ENCODE measurements at regions not wholly inside any gene's neighbourhood (a gene's known extent, or its start where the extent isn't known, plus 50 kb on each side); places are given as distances from the start of the nearest gene placed in this dataset.

DNA sequence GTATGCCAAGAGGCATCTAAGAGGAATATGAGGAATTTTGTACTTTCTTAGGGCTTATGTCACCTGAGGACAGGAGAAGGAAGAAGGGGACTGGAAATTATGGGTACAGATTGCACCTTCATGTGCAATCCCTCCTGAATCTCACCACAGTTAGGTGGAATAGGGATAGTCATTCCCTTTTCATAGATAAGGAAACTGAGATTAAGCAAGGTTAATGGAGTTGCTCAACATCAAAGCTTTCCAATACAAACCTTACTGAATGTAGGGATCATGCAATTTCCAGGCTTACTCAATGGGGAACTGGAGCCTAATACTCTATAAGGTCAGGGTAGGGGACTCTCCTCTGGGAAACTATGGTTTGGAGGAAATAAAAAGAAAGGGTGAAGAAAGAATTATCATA, 133.0 kb downstream of the C11orf87 start:
- DNase-seq (ENCODE audit: low read depth) = no peak

DNA sequence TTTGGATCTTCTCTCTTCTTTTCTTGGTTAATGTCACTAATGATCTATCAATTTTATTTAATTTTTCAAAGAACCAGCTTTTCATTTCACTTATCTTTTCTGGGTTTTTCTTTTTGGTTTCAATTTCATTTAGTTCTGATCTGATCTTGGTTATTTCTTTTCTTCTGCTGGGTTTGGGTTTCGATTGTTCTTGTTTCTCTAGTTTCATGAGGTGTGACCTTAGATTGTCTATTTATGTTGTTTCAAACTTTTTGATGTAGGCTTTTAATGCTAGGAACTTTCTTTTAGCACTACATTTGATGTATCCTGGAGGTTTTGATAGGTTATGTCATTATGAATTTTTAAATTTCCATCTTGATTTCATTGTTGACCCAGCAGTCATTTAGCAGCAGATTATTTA, 142.3 kb downstream of the C11orf87 start:
- no peak for DNase-seq (ENCODE audit: low read depth)

DNA sequence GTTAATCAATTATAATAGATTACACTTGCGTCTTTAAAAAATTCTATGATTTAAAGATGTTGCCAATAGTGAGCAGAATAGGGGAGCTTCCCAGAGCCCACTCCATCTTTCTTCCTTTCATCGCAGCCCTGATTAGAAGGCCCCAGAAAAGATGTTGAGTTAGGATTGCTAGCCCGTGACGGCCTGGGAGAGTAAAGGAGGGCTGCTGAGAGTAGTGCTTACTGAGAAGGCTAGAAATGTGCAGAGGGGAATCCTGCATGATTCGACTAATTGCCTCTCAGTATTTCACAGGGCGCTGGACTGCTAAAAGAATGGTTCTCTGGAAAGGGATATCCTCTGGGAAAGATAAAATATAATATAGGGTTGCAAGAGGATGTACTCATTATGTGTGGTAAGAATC, 160.5 kb downstream of the C11orf87 start:
- DNase-seq (ENCODE audit: low read depth) = no peak

DNA sequence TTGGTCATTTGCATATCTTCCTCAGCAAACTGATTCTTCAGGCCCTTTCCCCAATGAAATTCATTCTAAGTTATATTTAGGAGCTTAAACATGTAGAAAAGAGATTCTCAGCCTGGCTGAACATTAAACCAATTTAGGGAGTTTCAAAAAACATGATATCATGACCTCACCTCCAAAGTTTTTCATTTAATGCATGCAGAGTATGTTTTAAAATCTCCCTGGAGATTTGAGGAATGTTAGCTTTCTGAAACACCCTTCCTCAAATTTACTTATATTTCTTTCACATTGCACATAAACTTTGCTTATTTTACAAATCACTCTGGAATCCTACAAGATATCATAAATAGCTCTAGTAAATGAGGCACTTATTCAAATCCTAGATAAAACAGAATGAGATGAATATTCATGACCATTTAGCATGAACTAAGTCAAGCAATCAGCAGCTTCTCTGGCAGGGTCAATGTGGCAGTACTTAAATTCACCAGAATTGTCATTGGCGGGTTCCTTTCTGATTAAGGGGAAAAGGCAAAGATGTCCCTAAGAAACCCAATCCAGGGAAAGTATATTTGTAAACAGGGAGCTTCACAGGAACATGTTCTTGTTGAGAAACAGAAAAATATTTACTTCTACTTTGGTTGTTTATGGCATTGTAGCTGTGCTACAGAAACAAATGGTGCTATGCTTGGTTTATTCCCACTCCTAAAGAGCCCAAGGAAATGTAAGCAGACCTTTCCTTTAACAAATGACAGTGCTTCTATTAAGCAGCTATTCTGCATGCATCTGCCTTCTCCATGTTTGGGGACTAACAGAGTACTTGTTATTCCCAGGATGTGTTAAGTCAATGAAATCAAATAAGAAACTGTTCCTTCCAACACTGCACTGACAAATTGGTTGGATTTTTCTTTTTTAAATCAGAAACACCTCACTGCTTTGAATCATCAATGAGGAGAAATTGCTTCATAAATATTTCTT, 162.3 kb downstream of the C11orf87 start:
- no peak for DNase-seq (ENCODE audit: low read depth)

DNA sequence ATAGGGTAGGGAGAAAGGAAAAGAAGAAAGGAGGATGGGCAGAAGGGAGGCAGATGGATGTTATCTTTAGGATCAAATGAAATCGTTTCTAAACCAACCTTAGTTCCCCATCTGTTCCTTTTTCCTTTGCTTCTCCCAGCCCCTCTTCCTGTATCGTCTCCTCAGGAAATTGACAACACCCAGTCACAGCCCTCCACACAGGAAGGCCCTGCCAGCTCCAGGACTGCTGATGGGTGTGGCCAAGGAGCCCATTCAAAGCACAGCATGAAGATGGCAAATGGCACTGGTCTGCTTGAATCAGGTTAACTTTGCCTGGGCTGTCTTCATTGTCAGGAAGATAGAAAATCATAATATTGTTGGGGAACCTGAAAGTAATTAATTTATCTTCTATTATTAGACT, 164.8 kb downstream of the C11orf87 start:
- DNase-seq (ENCODE audit: low read depth) = no peak

DNA sequence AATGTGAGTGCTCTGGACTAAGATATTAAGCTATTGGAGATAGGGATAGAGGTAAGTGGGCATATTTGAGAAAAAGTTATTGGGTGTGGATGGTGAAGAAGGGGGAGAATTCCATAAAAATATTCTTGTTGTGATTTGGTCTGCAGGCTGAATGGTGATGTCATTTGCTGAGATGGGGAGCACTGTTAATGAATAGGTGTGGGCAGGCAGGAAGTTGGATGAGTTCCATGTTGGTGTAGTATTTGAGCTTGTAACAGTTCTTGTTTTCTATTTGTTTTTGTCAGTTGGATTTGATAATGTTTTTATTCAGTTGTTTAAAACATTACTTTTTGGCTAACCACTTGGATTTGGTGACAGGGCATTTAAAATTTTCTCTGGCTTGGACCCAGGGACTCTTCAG, 168.8 kb downstream of the C11orf87 start:
- no peak for DNase-seq (ENCODE audit: low read depth)

DNA sequence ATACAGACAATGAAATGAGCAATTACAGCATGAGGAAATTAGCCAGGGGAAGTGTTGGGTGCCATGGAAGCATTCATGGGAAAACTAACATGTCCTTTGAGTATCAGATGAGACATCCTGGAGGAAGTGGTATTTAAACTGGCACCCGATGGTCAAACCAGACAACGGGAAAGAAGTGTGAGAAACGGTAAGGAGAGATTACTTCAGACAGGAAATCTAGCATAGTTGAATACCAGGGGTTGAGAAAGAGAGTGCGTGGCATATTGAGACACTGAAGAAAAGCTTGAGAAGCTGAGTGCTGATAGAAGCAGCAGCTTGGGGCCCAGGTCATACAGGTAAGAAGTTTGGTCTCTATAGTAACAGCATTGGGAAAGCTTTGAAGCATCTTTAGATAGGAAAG, 175.3 kb downstream of the C11orf87 start:
- DNase-seq (ENCODE audit: low read depth) = no peak

DNA sequence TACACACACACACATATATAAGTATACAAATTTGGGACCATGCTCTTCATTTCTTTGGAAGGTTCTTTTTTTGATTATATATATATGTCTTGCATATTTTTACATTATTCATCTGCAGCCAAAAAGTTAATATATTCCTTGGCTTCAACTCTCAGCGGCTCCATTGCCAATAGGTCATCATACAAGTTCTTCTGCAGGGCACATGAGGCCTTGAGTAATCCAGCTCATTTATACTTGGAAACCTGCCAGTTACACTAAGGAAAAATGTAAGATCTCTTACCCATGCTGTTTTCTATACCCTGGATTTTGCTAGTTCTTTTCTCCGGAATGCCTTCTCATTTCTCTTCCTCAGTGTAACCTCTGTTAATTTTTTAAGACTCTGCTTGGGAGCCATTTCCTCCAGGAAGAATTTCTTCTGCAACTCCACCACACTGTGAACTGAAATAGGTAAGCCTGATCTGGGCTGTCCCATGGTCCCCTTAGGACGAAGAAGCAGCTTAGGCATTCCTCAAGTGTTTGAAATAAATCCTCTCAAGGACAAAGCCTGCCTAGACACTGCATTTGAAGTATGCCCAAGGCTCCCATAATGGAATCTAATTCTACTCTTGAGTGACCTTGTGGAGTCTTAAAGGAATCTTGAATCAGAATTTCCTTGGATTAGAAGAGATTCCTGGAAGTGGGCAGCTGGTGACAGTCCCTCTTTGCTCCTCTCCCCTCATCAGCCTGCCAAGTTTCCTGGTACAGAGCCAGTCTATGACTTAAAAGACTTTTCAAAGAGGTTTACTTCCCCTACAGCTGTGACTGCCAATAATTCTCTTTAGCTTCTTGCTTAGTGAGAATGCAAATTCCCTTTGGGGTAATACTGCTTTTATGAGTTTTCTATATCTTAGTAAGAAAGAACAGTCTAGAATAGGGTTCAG, 182.8 kb downstream of the C11orf87 start:
- no peak for DNase-seq (ENCODE audit: low read depth)

DNA sequence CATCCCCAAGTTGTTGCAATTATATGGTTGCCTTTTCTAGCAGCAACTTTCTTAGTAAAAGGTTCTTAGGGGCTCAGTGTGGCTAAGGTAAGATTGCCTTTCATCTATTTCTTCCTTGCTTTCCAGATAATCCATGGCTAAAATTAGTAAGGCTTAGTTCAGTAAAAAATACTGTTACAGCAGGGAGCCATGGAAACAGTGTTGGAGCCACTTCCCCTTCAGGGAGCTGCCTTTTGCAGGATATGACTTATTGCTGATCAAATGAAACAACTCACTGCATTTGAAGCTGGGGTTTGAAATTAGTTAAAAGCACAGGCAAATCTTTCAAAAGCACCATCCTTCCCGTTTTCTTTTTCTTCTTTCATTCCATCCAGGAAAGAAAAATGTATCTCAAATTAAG, 184.3 kb downstream of the C11orf87 start:
- no peak for DNase-seq (ENCODE audit: low read depth)

DNA sequence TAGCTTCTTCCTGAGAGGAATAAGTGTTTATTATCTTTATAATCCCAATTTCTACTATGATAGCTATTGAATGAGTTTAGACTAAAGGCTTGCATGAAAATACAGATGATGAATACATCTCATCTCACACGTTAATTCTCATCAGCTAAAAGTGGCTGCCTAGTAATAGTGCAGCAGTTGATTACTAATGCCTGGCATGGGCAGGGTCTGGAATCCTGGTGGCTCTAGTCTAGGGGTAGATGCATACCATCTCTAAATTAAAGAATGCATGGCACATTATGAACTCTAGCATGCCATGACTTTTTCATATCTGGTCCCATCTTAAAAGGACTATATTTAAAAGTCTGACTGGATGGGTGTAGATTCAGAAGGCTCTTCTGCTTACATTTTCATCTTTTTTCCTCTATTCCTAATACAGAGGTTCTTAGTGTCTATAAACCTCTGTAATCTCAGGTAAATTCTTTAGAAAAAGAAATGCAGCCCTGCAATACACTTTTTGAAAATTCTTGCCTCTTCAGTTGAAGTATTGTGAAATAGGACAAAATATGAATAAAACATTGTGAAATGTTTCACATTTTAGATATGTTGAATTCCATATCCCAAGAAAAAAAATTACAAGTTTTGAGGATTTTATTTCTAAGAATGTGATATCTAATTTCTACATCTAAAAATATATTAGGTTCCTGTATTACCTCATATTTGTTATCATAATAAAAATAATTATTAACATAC, 187.6 kb downstream of the C11orf87 start:
- DNase-seq (ENCODE audit: low read depth) = no peak

DNA sequence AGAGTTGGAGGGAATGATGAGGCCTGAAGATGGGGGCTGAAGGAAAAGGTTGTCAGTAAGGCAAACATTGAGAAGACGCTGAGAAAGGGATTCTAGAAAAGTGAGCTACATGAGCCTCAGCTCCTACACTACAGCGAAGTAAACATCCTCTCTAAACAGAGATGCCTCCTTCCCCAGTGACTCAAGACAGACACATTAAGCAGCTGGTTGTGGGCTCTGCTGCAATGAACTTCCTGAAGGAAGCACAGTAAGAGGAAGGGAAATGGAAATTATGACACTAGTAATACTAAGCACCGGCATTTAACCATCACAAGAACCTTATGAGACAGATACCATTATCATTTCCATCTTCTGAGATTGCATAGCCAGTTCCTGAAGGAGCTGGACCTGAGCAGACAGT, 190.5 kb downstream of the C11orf87 start:
- no peak for DNase-seq (ENCODE audit: low read depth)

DNA sequence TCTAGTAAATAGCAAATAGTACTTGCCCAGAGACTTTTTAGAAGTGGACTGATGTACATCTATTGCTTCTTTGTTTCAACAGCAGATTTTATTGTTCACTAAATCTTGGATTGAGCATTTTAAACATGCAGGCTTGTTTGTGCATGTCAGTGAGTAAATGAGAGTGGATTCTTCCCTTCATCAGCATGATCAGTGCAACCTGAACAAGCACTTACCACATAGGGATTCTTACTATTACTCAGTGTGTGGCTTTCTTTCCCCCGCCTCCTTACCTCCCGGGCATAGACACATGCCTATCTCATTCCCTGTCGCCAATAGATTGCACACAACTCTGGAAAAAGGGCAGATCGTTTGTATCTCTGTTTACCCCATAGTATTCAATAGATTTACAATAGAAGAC, 197.5 kb downstream of the C11orf87 start:
- no peak for DNase-seq (ENCODE audit: low read depth)

DNA sequence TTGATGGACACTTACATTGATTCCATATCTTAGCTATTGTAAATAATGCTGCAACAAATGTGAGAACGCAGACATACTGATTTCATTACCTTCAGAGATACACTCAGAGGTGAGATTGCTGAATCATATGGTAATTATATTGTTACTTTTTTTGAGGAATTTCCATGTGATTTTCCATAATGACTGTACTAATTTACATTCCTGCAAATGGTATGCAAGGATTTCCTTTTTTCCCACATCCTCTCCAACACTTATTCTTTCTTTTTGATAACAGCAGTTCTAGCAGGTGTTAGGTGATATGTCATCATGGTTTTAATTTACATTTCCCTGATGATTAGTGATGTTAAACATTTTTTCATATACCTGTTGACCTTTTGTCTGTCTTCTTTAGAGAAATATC, 207.7 kb downstream of the C11orf87 start:
- DNase-seq (ENCODE audit: low read depth) = no peak

DNA sequence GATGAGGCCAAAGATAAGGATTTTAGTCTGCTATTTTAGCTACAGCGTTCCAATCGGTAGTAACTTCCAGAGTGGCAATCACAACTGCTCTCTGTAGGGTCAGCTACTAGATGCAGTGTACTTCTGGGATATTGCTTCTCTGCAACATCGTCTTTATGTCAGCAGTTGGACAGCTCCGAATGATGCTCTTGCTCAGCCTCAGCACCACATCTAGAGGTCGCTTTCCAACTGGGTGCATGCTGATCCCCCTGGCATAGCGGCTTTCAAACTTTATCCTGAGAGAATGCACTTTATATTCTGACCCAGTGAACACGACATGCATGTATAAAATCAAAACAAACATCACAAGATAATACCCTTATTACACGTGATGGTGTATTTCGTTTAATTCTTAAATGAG, 219.6 kb downstream of the C11orf87 start:
- DNase-seq (ENCODE audit: low read depth) = no peak

DNA sequence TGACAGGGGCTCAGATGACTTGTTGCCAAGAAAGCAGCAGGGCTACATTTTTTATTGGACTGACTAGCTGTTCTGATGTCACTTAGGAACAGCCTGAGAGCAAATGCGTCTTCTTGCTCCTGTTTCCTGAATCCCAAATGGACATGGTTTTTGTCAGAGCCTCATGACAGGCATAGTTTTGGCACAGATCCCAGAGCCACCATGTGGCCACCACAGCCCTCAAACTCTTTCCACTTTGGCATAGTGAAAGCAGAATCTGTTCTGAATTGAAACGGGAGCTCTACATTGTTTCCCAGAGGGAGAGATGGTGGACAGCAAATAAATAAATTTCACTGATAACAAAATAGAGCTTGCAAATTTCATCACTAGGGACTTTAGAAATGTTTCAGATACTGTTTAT, 222.2 kb downstream of the C11orf87 start:
- DNase-seq (ENCODE audit: low read depth) = no peak

DNA sequence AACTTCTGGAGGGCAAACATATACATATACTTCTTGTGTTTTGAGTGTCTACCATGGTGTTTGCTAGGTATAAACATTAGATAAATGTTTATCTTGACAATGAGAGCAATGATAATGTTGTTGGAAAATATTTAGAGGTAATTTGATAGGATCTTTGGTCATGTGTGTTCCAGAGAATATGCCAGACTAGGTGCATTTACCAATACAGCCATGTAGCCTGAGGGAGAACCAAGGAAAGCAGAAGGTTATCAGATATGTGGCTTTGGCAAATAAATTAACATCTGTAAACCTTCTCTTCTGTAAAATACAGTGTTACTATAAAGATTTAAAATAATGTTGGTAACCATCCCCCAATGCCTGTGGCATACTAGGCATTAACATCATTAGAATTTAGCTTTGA, 226.8 kb downstream of the C11orf87 start:
- no peak for DNase-seq (ENCODE audit: low read depth)

DNA sequence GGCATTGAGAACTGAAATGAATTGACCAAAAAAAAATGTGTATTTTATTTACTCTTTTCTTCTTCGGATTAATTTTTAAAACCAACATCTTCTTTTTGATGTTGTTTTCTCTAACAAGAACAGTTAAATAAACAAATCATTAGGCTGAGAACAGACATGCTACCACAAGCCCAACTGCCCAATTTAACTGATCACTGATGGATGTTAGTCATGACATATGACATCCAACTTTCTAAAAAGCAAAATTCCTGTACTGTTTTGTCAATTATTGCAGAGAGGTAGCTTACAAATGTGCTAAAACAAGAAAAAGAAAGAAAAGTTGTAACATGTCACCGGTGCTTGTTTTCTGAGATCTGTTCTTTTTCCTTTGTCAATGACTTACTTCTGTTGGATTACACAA, 232.1 kb downstream of the C11orf87 start:
- DNase-seq (ENCODE audit: low read depth) = no peak

DNA sequence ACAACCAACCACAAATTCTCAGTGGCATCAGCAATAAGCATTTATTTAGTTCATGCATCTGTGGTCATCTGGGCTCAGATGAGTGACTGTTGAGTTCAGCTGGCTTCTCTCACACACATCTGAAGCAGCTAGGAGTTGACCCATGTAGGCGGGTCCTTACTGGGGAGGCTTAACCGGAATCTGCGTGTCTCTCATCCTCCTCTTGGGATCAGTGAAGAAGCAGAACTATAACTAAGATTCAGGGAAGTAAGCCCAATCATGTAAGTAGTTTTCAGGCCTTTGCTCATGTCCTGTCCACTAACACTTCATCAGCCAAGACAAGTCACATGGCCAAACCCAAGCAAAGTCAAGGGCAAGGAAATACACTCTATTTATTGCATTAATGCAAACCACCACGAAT, 236.2 kb downstream of the C11orf87 start:
- DNase-seq (ENCODE audit: low read depth) = no peak

DNA sequence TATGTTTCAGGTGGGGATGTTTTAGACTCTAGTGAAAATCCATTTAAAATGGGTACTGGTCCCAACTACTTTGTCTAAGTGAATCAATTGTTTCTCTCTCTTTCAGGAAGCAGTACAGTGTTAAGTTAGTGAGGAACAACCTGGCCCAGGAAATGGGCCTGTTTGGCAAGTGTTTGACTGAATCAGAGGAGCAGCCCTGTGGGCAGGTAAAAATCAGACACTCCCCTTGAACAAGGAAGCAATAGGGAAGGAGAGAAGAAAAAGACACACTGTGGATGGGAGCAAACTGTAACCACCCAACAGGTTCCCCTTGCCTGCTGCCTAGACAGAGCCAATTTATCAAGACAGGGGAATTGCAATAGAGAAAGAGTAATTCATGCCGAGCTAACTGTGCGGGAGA, 245.7 kb downstream of the C11orf87 start:
- DNase-seq (ENCODE audit: low read depth) = no peak

DNA sequence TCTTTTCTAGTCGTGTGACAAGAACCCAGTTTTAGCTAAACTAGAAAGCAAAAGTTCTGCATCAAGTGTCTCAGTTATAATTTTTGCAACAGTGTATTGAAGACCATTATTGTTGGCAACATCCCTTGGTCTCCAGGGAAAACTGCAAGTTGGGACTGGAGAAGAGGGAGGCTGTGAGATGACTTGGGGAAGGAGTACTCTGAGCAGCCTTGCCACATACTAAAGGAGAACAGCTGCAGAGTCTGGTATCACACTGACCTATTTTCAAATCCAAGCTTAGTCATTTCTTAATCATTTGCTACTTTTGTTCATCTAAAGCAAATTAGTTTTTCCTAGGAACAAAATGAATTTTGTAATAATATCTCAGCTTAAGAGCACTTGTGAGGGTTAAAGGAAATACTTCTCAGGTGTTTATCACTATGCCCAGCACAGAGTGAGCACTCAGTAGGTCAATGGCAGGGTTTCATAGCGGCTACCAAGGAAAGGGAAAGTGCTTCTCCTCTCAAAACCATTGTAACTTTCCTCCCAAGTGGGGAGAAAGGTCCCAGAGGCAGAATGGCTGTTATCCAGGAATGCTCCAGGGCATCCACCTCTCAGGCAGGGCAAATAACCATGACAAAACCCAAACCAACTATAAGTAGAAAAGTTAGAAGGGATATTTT, 247.1 kb downstream of the C11orf87 start:
- no peak for DNase-seq (ENCODE audit: low read depth)

DNA sequence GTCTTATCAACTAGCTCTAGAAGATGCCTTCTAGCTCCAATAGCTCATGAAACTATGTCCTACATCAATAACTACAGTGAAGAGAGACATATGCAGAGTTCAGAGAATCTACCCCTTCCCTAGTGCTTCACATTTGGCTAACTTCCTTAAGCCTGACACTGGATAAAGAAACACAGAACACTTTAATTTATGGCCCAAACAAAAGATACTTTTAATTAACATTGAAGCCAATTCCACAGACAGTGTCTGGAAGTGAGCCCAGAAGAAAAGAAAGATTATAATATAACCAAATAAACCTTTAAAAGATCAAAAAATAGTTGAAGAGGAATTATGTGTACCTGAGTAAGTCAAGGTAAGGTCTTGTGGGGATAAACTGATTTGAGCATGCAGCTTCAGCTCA, 255.2 kb downstream of the C11orf87 start:
- no peak for DNase-seq (ENCODE audit: low read depth)

DNA sequence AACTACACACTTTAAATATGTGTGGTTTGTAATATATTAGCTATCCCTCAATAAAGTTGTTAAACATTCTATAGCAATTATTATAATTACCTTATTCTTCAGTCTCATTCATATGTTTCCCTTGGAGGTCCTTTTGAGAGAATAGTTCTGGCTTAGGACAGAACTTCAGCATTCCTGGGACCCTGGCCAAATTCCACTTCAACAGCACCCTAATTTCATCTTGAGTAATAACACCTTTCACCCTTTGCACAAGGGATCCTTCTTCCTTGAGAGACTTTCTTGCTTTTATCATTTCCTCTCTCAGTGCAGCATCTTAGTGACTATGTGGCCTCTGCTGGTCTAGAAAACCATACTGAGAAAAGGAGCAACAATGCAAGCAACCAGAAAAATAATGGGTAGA, 255.9 kb downstream of the C11orf87 start:
- DNase-seq (ENCODE audit: low read depth) = no peak

All from stimulated activated CD8-positive, alpha-beta memory T cell treated with anti-CD3 and anti-CD28 coated beads, Interleukin-4, amount 100 ng/mL, for 24 hours (primary cell).